HG03097 (cell line): ENCODE measurements at regions not wholly inside any gene's neighbourhood (a gene's known extent, or its start where the extent isn't known, plus 50 kb on each side); places are given as distances from the start of the nearest gene placed in this dataset.
"Not testable (repeated sequence)": the region's sequence is repeated elsewhere in the genome, so short reads cannot be mapped to it uniquely, and the experiment has no call there.

Source experiments
- ATAC-seq: cut with Tn5 transposase; IDR thresholded peaks from one replicate; pipeline ENCODE4 v1.9.1; 2021; ENCODE audit not compliant: unreplicated experiment, low FRiP score

DNA sequence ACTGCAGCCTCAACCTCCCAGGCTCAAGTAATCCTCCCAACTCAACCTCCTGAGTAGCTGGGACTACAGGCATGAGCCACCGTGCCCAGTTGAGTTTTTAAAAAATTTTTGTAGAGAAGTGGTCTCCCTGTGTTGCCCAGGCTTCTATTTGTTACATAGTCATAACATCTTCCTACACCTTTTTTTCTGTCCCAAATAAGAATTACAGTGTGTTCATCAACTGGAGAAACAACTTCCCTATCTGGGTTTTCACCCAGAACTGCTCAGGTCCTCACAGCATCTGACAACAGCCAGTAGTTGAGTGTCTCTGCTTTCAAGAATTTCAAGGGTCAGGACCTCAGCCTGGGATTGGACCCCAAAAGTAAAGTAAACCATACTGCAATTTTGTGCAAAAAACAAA is 235.2 kb upstream of the AMIGO2 start:
- no peak for ATAC-seq

DNA sequence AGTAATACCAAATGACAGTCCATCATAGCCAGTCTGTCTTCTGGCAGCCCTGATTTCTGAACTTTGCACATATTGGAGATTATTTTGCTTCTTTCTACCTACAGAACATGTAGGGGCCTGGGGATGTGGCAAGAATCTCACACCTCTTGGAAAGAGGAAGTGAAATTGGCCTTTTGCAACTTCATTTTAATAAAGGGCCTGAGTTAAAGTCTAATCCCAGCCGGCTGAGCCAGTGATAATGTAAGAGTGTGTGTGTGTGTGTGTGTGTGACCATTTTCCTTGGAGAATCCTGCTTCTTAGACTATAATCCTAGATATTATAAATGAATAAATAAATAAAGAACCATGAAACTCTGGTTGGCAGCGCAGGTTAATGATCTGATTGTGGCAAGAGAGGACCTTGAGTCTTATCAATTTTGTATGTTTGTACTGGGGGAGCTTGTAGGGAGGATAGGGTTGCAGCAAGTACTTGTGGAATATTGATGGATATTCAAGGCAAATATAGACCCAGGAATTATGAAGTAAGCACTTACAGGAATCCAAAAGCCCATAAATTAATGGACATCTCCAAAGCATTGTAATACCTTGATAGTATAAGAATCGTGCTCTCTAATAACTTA is 233.2 kb upstream of the AMIGO2 start:
- ATAC-seq, result peak; percentile 85

- ATAC-seq, result no peak
Measured at GRCh38 chr12:47312147-47312546, 232.4 kb upstream of the AMIGO2 start.

GRCh38 chr12:47311568-47311967 is 231.8 kb upstream of the AMIGO2 start:
- ATAC-seq, result no peak

DNA sequence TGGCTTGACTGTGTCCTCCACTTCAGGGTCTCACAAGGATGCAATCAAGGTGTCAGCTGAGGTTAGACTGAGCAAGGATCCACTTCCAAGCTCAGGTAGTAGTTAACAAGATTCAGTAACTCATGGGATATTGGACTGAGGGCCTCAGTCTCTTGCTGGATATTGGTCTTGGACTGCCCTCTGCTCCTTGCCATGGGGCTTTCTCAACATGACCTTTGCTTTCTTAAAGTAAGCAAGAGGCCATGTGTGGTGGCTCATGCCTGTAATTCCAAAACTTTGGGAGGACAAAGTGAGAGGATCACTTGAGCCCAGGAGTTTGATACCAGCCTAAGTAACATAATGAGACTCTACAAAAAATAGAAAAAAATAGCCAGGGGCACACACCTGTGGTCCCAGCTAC is 231.3 kb upstream of the AMIGO2 start:
- no peak for ATAC-seq

DNA sequence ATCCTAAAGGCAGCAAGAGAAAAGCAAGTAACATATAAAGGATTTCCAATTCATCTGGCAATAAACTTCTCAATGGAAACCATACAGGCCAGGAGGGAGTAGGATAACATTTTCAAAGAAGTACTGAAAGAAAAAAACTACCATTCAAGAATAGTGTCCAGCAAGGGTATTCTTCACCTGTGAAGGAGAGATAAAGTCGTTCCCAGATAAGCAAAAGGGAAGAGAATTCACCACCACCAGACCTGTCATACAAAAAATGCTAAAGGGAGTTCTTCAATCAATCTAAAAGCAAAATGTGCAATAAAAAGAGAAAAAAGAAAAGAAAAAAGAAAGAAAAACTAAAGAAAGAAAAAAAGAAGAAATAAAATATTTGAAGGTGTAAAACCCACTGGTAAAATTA is 228.9 kb upstream of the AMIGO2 start:
- no peak for ATAC-seq

- peak; percentile 81 for ATAC-seq
Measured at GRCh38 chr12:47307680-47308399, 228.1 kb upstream of the AMIGO2 start.

DNA sequence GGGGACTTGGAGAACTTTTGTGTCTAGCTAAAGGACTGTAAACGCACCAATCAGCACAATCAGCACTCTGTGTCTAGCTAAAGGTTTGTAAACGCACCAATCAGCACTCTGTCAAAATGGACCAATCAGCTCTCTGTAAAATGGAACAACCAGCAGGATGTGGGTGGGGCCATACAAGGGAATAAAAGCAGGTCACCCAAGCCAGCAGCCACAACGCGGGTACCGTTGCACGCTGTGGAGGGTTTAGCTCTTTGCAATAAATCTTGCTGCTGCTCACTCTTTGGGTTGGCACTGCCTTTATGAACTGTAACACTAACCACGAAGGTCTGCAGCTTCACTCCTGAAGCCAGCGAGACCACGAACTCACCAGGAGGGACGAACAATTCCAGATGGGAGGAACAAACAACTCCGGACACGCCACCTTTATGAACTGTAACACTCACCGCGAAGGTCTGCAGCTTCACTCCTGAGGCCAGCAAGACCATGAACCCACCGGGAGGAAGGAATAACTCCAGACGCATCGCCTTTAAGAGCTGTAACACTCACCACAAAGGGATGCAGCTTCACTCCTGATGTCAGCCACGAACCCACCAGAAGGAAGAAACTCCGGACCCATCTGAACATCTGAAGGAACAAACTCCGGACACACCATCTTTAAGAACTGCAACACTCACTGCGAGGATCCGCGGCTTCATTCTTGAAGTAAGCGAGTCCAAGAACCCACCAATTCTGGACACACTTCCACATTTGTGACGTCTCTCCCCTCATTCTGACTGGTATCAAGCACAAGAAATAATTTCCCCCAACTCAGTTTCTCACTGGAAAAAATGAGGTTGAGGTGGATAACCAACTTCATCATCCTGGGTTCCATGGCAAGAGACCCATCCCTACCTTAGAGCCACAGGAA is 227.3 kb upstream of the AMIGO2 start:
- ATAC-seq, result not testable (repeated sequence)

DNA sequence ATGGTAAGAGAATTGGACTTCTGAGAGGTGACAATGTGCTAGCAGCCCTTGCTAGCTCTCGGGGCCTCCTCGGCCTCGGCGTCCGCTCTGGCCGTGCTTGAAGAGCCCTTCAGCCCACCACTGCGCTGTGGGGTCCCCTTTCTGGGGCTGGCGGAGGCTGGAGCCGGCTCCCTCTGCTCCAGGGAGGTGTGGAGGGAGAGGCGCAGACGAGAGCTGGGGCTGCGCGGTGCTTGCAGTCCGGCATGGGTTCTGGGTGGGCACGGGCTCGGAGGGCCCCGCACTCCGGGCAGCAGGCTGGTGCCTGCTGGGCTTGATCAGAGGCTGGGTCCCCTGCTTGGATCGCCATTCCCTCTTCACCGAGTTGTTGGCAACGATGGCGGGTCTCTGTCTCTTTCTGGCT is 226.4 kb upstream of the AMIGO2 start:
- no peak for ATAC-seq

GRCh38 chr12:47305464-47305863 is 225.7 kb upstream of the AMIGO2 start:
- ATAC-seq, result no peak

- no peak for ATAC-seq
Measured at GRCh38 chr12:47303995-47304560, 224.3 kb upstream of the AMIGO2 start.

DNA sequence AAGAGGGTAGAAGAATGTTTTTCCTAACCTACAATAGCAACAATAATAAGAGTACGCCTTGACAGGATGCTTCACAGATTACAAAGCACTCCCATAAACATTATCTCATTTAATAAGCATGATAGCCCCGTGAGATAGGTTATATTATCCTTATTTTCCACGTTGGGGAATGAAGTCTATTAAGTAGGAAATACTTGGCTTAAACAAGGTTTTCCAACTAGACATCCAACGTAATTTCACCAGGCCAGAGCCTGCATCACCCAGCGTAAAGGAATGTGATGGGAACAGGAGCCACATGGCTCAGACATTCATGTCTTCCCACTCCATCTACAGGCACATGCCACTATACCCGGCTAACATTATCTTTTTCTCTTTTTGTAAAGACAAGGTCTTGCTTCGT is 223.4 kb upstream of the AMIGO2 start:
- no peak for ATAC-seq

DNA sequence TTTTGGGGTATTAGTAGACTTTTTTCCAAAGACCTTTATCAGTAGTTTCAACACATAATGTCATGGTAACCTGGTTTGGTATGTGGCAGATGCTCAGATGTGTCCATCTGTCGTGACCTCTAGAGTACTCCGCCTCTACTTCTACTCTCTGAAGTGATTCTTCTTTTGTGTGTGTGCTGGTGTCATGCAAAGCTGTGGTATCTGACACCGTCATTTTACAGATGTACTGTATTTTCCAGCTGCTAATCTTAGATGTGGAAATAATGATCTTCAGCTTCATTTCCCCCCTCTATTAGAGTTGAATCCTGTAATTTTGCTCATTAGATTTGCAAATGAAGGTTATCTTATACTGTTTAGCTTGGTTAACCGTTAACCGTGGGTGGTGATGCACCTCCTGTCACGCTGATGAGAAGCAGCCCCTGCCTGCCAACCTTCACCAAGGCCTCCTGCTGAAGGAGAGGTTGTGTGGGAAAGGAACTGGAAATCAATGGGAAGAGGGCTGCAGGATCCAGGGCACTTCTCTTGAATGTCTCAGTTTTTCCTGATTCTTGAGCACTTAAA is 222.4 kb upstream of the AMIGO2 start:
- ATAC-seq, result no peak

GRCh38 chr12:47299586-47299985 is 219.8 kb upstream of the AMIGO2 start:
- ATAC-seq, result no peak

DNA sequence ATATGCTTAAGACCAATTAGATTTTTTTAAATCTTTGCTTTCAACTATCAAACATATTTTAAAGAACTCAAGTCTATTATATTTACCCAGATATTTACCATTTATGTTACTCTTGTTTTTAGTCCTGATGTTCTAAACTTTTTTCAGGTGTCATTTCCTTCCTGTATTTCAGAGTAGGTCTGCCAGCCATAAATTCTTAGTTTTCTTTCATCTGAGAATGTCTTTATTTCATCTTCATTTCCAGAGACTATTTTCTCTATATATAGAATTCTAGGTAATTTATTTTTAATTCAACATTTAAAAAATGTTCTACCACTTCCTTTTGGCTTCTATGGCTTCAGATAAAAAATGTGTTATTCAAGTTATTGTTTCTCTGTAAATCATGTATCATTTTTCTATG is 218.2 kb upstream of the AMIGO2 start:
- ATAC-seq, result no peak

GRCh38 chr12:47296828-47297227 is 217.1 kb upstream of the AMIGO2 start:
- no peak for ATAC-seq

GRCh38 chr12:47293406-47293805 is 213.6 kb upstream of the AMIGO2 start:
- no peak for ATAC-seq

DNA sequence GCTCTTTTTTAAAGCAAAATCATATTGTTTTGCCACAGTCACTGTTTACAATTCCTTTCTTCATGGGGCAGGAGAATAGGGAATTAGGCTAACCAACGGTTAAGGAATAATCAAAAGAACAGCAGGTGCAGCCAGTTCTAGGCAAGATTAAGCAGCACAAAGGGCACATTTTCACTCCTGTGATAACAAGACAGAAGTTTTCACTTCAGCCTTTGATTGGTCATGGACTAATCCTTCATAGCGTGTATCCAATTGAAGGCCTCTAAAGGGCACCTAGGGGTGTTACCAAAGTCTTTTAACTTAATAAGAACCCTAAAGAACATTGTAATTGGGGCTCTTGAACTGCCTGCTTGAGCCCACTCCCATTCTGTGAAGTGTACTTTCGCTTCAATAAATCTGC is 206.9 kb upstream of the AMIGO2 start:
- ATAC-seq, result no peak
